GM23338 (cell line): ENCODE measurements at regions not wholly inside any gene's neighbourhood (a gene's known extent, or its start where the extent isn't known, plus 50 kb on each side); places are given as distances from the start of the nearest gene placed in this dataset.

Experiments used
- ATAC-seq: fragments of 200-7000 bp; cut with Tn5 transposase; 3 replicates; pipeline ENCODE4 v1.9.1; 2020
- DNase-seq: peaks from one replicate; pipeline ENCODE4 v3.0.0-alpha.2; 2015; ENCODE audit warnings: low spot score
- H2AFZ ChIP-seq: fragments of 200-600 bp; sonication (generic); 2 replicates; pipeline ENCODE4 v1.8.0; 2016; ENCODE audit warnings: antibody characterized with exemption, mild to moderate bottlenecking, moderate library complexity
- H3F3A ChIP-seq: fragments of 200-600 bp; sonication (generic); replicated peaks from 2 replicates; pipeline ENCODE4 v1.8.0; 2017; ENCODE audit warnings: antibody characterized with exemption, mixed run types, low read depth
- H3K27ac ChIP-seq: fragments of 200-600 bp; sonication (generic); 2 replicates; pipeline ENCODE4 v1.6.1; 2016; ENCODE audit warnings: low read depth
- H3K27me3 ChIP-seq: fragments of 200-600 bp; sonication (generic); 2 replicates; pipeline ENCODE4 v1.8.0; 2016; ENCODE audit warnings: mild to moderate bottlenecking, mixed run types, moderate library complexity; ENCODE audit not compliant: insufficient read depth
- H3K36me3 ChIP-seq: fragments of 200-600 bp; sonication (generic); 2 replicates; pipeline ENCODE4 v1.8.0; 2016; ENCODE audit warnings: mild to moderate bottlenecking; ENCODE audit not compliant: insufficient read depth
- H3K4me1 ChIP-seq: fragments of 200-600 bp; sonication (generic); 2 replicates; pipeline ENCODE4 v1.8.0; 2016; ENCODE audit warnings: mild to moderate bottlenecking, moderate library complexity; ENCODE audit not compliant: insufficient read depth
- H3K4me2 ChIP-seq: fragments of 200-600 bp; sonication (generic); 2 replicates; pipeline ENCODE4 v1.7.1; 2017; ENCODE audit warnings: mixed run types
- H3K4me3 ChIP-seq: fragments of 200-600 bp; sonication (generic); 2 replicates; pipeline ENCODE4 v1.6.1; 2016; ENCODE audit warnings: mixed run types
- H3K79me2 ChIP-seq: fragments of 200-600 bp; sonication (generic); replicated peaks from 2 replicates; pipeline ENCODE4 v1.8.0; 2017; ENCODE audit warnings: mild to moderate bottlenecking; ENCODE audit not compliant: insufficient read depth
- H3K9me2 ChIP-seq: fragments of 200-600 bp; sonication (generic); 2 replicates; pipeline ENCODE4 v1.8.0; 2017; ENCODE audit not compliant: insufficient read depth
- H4K20me1 ChIP-seq: fragments of 200-600 bp; sonication (generic); replicated peaks from 2 replicates; pipeline ENCODE4 v1.8.0; 2017; ENCODE audit warnings: mild to moderate bottlenecking; ENCODE audit not compliant: insufficient read depth
- H3K27ac Mint-ChIP-seq: 2 replicates; pipeline ENCODE4 v1.8.0; 2020; ENCODE audit warnings: inconsistent platforms, mild to moderate bottlenecking, moderate library complexity, mixed read lengths
- H3K27me3 Mint-ChIP-seq: 3 replicates; pipeline ENCODE4 v1.8.0; 2022; ENCODE audit warnings: low read depth, mild to moderate bottlenecking, moderate library complexity, mixed read lengths, inconsistent platforms; ENCODE audit not compliant: insufficient read depth, poor library complexity
- H3K36me3 Mint-ChIP-seq: 3 replicates; pipeline ENCODE4 v1.8.0; 2021; ENCODE audit warnings: low read depth, mild to moderate bottlenecking, inconsistent platforms, moderate library complexity, mixed read lengths
- H3K4me1 Mint-ChIP-seq: 3 replicates; pipeline ENCODE4 v1.8.0; 2020; ENCODE audit warnings: mild to moderate bottlenecking, inconsistent platforms, mixed read lengths
- H3K4me3 Mint-ChIP-seq: 3 replicates; pipeline ENCODE4 v1.8.0; 2021; ENCODE audit warnings: moderate library complexity, mild to moderate bottlenecking, inconsistent platforms, mixed read lengths
- H3K9me3 Mint-ChIP-seq: 3 replicates; pipeline ENCODE4 v1.8.0; 2020; ENCODE audit warnings: moderate library complexity, mild to moderate bottlenecking, inconsistent platforms, mixed read lengths
- CREB1 ChIP-seq: fragments of 250-450 bp; sonication (Bioruptor Pico); IDR thresholded peaks from 2 replicates; pipeline ENCODE4 v1.5.0; 2020; ENCODE audit warnings: low read depth, mild to moderate bottlenecking, moderate library complexity
- EZH2 ChIP-seq: fragments of 200-600 bp; sonication (generic); IDR thresholded peaks from one replicate; pipeline ENCODE4 v1.8.0; 2017; ENCODE audit warnings: antibody characterized with exemption, mild to moderate bottlenecking, low read depth; ENCODE audit not compliant: unreplicated experiment
- JUNB ChIP-seq: IDR thresholded peaks from one replicate; pipeline ENCODE4 v1.6.1; 2016; ENCODE audit warnings: antibody characterized with exemption; ENCODE audit not compliant: unreplicated experiment
- NANOG ChIP-seq: IDR thresholded peaks from 2 replicates; pipeline ENCODE4 v1.6.1; 2016; ENCODE audit warnings: antibody characterized with exemption, borderline replicate concordance
- STAT1 ChIP-seq: IDR thresholded peaks from one replicate; pipeline ENCODE4 v1.6.1; 2016; ENCODE audit warnings: antibody characterized with exemption; ENCODE audit not compliant: unreplicated experiment
- TF ChIP-seq, protein P1 (sequence below), 2 experiments: fragments of 200-600 bp in 1 of 2; sonication (generic) in 1 of 2; conservative IDR thresholded peaks; 2 replicates each; pipeline versions ENCODE4 v1.5.1 to v1.6.1; 2016 to 2017; ENCODE audit warnings: antibody characterized with exemption in 2 of 2, low read depth in 2 of 2, mild to moderate bottlenecking in 2 of 2, moderate library complexity in 1 of 2
- TF ChIP-seq, protein P2 (sequence below): fragments of 250-450 bp; sonication (Bioruptor Pico); IDR thresholded peaks from 2 replicates; pipeline ENCODE4 v1.5.0; 2020; ENCODE audit warnings: mild to moderate bottlenecking, moderate library complexity

- Mint-ChIP-seq H3K27ac (no peak overlapping the region), H3K9me3 (no peaks in the 10 kb centered on the region; the same call in 2 of the 3 replicates), H3K4me1 (no peaks in the 10 kb centered on the region), H3K36me3 (no peaks in the 10 kb centered on the region), H3K4me3 (no peak overlapping the region), H3K27me3 (no peaks in the 10 kb centered on the region)
- Histone ChIP-seq H3K36me3 (no peaks in the 10 kb centered on the region), H3K27me3 (no peaks in the 10 kb centered on the region), H2AFZ (no peak overlapping the region), H3K79me2 (no peaks in the 10 kb centered on the region), H3K4me2 (no peak overlapping the region), H3K27ac (no peak overlapping the region), H3F3A (no peaks in the 10 kb centered on the region), H4K20me1 (no peaks in the 10 kb centered on the region), H3K4me1 (no peaks in the 10 kb centered on the region), H3K9me2 (no peaks in the 10 kb centered on the region), H3K4me3 (no peak overlapping the region)
- DNase-seq (no peak), ATAC-seq (no peak)
- TF ChIP-seq STAT1 (no peak), NANOG (no peak)
- TF ChIP-seq, protein P1, sequence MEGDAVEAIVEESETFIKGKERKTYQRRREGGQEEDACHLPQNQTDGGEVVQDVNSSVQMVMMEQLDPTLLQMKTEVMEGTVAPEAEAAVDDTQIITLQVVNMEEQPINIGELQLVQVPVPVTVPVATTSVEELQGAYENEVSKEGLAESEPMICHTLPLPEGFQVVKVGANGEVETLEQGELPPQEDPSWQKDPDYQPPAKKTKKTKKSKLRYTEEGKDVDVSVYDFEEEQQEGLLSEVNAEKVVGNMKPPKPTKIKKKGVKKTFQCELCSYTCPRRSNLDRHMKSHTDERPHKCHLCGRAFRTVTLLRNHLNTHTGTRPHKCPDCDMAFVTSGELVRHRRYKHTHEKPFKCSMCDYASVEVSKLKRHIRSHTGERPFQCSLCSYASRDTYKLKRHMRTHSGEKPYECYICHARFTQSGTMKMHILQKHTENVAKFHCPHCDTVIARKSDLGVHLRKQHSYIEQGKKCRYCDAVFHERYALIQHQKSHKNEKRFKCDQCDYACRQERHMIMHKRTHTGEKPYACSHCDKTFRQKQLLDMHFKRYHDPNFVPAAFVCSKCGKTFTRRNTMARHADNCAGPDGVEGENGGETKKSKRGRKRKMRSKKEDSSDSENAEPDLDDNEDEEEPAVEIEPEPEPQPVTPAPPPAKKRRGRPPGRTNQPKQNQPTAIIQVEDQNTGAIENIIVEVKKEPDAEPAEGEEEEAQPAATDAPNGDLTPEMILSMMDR (conservative IDR thresholded peaks at IDR 0.05; ENCODE audit: low read depth in 2 of 2), result no peak
- TF ChIP-seq, protein P2, sequence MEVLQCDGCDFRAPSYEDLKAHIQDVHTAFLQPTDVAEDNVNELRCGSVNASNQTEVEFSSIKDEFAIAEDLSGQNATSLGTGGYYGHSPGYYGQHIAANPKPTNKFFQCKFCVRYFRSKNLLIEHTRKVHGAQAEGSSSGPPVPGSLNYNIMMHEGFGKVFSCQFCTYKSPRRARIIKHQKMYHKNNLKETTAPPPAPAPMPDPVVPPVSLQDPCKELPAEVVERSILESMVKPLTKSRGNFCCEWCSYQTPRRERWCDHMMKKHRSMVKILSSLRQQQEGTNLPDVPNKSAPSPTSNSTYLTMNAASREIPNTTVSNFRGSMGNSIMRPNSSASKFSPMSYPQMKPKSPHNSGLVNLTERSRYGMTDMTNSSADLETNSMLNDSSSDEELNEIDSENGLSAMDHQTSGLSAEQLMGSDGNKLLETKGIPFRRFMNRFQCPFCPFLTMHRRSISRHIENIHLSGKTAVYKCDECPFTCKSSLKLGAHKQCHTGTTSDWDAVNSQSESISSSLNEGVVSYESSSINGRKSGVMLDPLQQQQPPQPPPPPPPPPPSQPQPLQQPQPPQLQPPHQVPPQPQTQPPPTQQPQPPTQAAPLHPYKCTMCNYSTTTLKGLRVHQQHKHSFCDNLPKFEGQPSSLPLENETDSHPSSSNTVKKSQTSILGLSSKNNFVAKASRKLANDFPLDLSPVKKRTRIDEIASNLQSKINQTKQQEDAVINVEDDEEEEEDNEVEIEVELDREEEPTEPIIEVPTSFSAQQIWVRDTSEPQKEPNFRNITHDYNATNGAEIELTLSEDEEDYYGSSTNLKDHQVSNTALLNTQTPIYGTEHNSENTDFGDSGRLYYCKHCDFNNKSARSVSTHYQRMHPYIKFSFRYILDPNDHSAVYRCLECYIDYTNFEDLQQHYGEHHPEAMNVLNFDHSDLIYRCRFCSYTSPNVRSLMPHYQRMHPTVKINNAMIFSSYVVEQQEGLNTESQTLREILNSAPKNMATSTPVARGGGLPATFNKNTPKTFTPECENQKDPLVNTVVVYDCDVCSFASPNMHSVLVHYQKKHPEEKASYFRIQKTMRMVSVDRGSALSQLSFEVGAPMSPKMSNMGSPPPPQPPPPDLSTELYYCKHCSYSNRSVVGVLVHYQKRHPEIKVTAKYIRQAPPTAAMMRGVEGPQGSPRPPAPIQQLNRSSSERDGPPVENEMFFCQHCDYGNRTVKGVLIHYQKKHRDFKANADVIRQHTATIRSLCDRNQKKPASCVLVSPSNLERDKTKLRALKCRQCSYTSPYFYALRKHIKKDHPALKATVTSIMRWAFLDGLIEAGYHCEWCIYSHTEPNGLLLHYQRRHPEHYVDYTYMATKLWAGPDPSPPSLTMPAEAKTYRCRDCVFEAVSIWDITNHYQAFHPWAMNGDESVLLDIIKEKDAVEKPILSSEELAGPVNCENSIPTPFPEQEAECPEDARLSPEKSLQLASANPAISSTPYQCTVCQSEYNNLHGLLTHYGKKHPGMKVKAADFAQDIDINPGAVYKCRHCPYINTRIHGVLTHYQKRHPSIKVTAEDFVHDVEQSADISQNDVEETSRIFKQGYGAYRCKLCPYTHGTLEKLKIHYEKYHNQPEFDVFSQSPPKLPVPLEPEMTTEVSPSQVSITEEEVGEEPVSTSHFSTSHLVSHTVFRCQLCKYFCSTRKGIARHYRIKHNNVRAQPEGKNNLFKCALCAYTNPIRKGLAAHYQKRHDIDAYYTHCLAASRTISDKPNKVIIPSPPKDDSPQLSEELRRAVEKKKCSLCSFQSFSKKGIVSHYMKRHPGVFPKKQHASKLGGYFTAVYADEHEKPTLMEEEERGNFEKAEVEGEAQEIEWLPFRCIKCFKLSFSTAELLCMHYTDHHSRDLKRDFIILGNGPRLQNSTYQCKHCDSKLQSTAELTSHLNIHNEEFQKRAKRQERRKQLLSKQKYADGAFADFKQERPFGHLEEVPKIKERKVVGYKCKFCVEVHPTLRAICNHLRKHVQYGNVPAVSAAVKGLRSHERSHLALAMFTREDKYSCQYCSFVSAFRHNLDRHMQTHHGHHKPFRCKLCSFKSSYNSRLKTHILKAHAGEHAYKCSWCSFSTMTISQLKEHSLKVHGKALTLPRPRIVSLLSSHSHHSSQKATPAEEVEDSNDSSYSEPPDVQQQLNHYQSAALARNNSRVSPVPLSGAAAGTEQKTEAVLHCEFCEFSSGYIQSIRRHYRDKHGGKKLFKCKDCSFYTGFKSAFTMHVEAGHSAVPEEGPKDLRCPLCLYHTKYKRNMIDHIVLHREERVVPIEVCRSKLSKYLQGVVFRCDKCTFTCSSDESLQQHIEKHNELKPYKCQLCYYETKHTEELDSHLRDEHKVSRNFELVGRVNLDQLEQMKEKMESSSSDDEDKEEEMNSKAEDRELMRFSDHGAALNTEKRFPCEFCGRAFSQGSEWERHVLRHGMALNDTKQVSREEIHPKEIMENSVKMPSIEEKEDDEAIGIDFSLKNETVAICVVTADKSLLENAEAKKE (CRISPR knock-in tag), result no peak
These were observed 2085.4 kb downstream of the ARAP2 start for GRCh38 chr4:34158878-34159277.

DNA sequence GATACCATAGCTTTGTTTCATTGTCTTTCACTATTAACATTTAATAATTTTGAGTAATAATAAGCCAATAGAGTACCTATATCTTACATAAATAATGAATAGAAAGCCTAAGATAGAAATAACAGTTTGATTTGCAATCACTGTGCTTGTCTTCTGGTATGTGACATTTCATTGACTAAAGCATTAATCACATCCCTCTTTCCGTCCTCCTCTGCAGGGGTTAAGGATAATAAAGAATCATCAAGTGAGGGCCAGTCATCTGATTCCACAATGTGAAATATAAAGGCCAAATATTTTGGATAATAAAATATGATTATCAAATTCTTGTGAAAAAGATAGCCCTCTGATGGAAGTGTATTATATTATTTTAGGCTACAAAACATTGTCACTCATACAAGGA is 2073.4 kb downstream of the ARAP2 start:
- Mint-ChIP-seq H3K27me3 (no peaks in the 10 kb centered on the region), H3K36me3 (peaks cover 5% of the 10 kb centered on the region; the same call in 2 of the 3 replicates), H3K4me3 (no peak overlapping the region), H3K9me3 (peaks cover 7% of the 10 kb centered on the region; the same call in 2 of the 3 replicates), H3K4me1 (no peaks in the 10 kb centered on the region), H3K27ac (no peak overlapping the region)
- Histone ChIP-seq H3K4me2 (no peak overlapping the region), H3K27ac (no peak overlapping the region), H3K36me3 (no peaks in the 10 kb centered on the region), H3K9me2 (no peaks in the 10 kb centered on the region), H2AFZ (no peak overlapping the region), H3K4me3 (no peak overlapping the region), H3K79me2 (no peaks in the 10 kb centered on the region), H3K27me3 (no peaks in the 10 kb centered on the region), H3F3A (no peaks in the 10 kb centered on the region), H3K4me1 (no peaks in the 10 kb centered on the region), H4K20me1 (no peaks in the 10 kb centered on the region)
- ATAC-seq, result no peak
- no peak for DNase-seq
- TF ChIP-seq EZH2, result no peak
- TF ChIP-seq CREB1, result no peak
- TF ChIP-seq JUNB, result no peak
